ENCODE measurements at regions not wholly inside any gene's neighbourhood (a gene's known extent, or its start where the extent isn't known, plus 50 kb on each side); places are given as distances from the start of the nearest gene placed in this dataset.

DNA sequence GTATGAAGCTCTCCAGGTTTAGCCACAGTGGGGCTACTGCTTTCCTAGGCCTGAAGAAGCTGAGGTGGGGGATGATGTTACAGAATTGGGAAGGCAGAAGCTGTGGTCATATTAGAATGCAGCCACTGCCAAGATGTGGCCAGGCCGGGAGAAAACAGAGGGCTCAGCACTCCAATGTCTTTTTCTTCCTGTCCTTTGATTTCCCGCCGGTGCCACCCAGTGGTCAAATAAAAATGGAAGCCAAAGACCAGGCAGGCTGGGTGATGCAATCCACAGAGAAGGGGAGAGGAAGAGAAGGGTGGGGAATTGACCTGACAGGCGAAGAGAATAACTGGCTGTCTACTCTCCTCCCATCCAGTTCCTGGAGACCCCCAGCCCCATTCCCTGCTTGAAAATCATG, 94.9 kb upstream of the SHISA3 start (continued):
- TF ChIP-seq, protein P1, sequence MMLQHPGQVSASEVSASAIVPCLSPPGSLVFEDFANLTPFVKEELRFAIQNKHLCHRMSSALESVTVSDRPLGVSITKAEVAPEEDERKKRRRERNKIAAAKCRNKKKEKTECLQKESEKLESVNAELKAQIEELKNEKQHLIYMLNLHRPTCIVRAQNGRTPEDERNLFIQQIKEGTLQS (CRISPR knock-in tag; conservative IDR thresholded peaks at IDR 0.05), result peak; percentile 94
- TF ChIP-seq, protein P2, sequence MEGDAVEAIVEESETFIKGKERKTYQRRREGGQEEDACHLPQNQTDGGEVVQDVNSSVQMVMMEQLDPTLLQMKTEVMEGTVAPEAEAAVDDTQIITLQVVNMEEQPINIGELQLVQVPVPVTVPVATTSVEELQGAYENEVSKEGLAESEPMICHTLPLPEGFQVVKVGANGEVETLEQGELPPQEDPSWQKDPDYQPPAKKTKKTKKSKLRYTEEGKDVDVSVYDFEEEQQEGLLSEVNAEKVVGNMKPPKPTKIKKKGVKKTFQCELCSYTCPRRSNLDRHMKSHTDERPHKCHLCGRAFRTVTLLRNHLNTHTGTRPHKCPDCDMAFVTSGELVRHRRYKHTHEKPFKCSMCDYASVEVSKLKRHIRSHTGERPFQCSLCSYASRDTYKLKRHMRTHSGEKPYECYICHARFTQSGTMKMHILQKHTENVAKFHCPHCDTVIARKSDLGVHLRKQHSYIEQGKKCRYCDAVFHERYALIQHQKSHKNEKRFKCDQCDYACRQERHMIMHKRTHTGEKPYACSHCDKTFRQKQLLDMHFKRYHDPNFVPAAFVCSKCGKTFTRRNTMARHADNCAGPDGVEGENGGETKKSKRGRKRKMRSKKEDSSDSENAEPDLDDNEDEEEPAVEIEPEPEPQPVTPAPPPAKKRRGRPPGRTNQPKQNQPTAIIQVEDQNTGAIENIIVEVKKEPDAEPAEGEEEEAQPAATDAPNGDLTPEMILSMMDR (IDR thresholded peaks at IDR 0.05), result no peak
- TF ChIP-seq EMX1 (CRISPR knock-in tag; IDR thresholded peaks at IDR 0.05), result no peak
- TF ChIP-seq, protein P3, sequence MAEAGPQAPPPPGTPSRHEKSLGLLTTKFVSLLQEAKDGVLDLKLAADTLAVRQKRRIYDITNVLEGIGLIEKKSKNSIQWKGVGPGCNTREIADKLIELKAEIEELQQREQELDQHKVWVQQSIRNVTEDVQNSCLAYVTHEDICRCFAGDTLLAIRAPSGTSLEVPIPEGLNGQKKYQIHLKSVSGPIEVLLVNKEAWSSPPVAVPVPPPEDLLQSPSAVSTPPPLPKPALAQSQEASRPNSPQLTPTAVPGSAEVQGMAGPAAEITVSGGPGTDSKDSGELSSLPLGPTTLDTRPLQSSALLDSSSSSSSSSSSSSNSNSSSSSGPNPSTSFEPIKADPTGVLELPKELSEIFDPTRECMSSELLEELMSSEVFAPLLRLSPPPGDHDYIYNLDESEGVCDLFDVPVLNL (CRISPR knock-in tag; IDR thresholded peaks at IDR 0.05; ENCODE audit: borderline replicate concordance, low read depth), result no peak
- no peak for TF ChIP-seq ELF4 (CRISPR knock-in tag; IDR thresholded peaks at IDR 0.05; ENCODE audit: low read depth)

DNA sequence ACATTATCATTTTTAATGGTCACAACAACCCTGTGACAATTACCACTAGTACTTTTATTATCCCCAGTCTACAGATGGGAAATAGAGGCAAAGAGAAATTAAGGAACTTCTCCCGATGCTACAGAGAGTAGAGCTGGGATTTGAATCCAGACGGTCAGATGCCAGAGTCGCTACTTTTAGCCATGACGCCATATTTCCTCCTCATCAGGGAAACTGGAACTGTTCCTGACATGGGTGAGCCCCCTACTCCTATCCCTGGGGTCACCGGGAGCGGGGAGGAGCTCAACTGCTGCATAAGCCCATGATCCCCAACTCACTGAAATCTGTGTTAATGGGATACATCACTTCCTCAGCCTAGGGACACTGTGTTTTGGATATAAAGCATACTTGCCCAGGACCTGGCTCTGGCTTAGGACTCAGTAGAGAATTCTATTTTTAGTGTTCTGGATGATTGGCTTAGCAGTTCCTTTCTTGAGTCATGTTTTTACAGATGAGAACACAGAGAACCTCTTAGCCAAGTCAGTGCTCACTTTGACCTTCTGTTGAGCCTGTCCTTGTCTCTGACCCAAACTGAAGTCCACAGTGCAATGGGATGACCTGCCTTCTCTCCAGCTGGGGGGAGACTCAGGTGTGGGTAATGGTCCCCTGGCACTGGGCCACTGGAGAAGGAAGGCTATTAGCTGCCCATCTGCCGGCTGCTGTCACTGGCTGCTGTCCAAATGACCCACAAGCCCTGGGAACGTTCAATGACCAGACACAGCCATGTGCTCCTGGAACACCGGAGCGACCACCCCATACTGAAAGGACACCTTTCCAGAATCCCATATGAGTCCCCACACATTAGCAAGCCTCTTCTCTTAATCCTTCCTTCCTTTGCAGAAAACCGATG, 90.8 kb upstream of the SHISA3 start:
- no peaks in the 10 kb centered on the region for H3K9me3 Mint-ChIP-seq

More for the DNA sequence above, 90.8 kb upstream of the SHISA3 start:
- Mint-ChIP-seq H3K4me3 (no peak overlapping the region), H3K36me3 (no peaks in the 10 kb centered on the region), H3K27me3 (ENCODE audit: low read depth) (no peaks in the 10 kb centered on the region; the same call in 1 of the 2 replicates), H3K4me1 (peaks cover 36% of the 10 kb centered on the region), H3K27ac (no peak overlapping the region)
- DNase-seq (ENCODE audit: low spot score) (no peak), ATAC-seq (no peak)
- ChIA-PET CTCF (no interaction called here), POLR2A (no interaction called here)
- TF ChIP-seq ATF1 (CRISPR knock-in tag; IDR thresholded peaks at IDR 0.05) (no peak), PRRX2 (CRISPR knock-in tag; IDR thresholded peaks at IDR 0.05) (no peak), SP1 (CRISPR knock-in tag; conservative IDR thresholded peaks at IDR 0.05) (no peak), GRHL2 (CRISPR knock-in tag; IDR thresholded peaks at IDR 0.05; ENCODE audit: insufficient replicate concordance, severe bottlenecking) (no peak)
- TF ChIP-seq, protein P4, sequence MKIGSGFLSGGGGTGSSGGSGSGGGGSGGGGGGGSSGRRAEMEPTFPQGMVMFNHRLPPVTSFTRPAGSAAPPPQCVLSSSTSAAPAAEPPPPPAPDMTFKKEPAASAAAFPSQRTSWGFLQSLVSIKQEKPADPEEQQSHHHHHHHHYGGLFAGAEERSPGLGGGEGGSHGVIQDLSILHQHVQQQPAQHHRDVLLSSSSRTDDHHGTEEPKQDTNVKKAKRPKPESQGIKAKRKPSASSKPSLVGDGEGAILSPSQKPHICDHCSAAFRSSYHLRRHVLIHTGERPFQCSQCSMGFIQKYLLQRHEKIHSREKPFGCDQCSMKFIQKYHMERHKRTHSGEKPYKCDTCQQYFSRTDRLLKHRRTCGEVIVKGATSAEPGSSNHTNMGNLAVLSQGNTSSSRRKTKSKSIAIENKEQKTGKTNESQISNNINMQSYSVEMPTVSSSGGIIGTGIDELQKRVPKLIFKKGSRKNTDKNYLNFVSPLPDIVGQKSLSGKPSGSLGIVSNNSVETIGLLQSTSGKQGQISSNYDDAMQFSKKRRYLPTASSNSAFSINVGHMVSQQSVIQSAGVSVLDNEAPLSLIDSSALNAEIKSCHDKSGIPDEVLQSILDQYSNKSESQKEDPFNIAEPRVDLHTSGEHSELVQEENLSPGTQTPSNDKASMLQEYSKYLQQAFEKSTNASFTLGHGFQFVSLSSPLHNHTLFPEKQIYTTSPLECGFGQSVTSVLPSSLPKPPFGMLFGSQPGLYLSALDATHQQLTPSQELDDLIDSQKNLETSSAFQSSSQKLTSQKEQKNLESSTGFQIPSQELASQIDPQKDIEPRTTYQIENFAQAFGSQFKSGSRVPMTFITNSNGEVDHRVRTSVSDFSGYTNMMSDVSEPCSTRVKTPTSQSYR (CRISPR knock-in tag; IDR thresholded peaks at IDR 0.05), result no peak
- TF ChIP-seq, protein P5, sequence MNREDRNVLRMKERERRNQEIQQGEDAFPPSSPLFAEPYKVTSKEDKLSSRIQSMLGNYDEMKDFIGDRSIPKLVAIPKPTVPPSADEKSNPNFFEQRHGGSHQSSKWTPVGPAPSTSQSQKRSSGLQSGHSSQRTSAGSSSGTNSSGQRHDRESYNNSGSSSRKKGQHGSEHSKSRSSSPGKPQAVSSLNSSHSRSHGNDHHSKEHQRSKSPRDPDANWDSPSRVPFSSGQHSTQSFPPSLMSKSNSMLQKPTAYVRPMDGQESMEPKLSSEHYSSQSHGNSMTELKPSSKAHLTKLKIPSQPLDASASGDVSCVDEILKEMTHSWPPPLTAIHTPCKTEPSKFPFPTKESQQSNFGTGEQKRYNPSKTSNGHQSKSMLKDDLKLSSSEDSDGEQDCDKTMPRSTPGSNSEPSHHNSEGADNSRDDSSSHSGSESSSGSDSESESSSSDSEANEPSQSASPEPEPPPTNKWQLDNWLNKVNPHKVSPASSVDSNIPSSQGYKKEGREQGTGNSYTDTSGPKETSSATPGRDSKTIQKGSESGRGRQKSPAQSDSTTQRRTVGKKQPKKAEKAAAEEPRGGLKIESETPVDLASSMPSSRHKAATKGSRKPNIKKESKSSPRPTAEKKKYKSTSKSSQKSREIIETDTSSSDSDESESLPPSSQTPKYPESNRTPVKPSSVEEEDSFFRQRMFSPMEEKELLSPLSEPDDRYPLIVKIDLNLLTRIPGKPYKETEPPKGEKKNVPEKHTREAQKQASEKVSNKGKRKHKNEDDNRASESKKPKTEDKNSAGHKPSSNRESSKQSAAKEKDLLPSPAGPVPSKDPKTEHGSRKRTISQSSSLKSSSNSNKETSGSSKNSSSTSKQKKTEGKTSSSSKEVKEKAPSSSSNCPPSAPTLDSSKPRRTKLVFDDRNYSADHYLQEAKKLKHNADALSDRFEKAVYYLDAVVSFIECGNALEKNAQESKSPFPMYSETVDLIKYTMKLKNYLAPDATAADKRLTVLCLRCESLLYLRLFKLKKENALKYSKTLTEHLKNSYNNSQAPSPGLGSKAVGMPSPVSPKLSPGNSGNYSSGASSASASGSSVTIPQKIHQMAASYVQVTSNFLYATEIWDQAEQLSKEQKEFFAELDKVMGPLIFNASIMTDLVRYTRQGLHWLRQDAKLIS (CRISPR knock-in tag; IDR thresholded peaks at IDR 0.05; ENCODE audit: borderline replicate concordance), result no peak
- TF ChIP-seq, protein P6, sequence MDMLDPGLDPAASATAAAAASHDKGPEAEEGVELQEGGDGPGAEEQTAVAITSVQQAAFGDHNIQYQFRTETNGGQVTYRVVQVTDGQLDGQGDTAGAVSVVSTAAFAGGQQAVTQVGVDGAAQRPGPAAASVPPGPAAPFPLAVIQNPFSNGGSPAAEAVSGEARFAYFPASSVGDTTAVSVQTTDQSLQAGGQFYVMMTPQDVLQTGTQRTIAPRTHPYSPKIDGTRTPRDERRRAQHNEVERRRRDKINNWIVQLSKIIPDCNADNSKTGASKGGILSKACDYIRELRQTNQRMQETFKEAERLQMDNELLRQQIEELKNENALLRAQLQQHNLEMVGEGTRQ (CRISPR knock-in tag; IDR thresholded peaks at IDR 0.05), result no peak

Data from WTC11 (cell line).